ENCODE measurements at regions not wholly inside any gene's neighbourhood (a gene's known extent, or its start where the extent isn't known, plus 50 kb on each side); places are given as distances from the start of the nearest gene placed in this dataset.
"Not testable (repeated sequence)": the region's sequence is repeated elsewhere in the genome, so short reads cannot be mapped to it uniquely, and the experiment has no call there.

DNA sequence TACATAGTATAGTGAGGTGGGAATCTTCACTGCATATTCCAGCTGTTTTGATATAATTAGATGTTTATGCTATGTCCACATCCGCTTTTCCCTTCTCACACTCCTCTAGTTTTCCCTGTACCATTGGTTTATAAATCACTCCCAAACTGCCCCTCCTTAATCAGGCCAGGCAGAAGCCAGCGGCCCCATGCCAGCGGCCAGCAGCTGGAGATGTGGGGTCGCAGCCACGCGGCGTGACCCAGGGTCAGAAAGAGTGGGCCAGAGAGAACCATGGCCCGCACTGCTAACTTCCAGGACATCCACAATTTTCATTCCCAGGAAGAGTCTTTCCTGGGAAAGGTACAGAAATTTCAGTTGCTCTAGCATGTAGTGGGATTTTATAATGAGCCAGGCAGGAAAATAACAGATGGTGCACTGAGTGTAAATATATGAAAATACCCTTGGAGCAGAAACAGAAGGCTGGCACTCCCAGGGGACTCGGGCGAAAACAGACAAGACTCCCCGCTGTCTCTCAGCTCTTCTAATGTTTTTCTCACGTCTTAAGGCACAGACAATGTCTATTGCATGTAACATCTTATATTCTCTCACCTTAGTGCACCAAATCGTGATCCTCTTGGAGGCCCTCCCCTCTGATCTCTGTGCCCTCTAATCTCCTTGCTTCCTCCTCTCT lies 145.9 kb upstream of the ZFP42 start:
- Mint-ChIP-seq H3K9me3 (peaks cover 6% of the 10 kb centered on the region), H3K36me3 (no peaks in the 10 kb centered on the region), H3K4me3 (no peak overlapping the region), H3K27me3 (no peaks in the 10 kb centered on the region), H3K4me1 (no peaks in the 10 kb centered on the region), H3K27ac (no peak overlapping the region)
- DNase-seq (ENCODE audit: low spot score in 2 of 2) (no peak), ATAC-seq (ENCODE audit: low read depth) (no peak)

DNA sequence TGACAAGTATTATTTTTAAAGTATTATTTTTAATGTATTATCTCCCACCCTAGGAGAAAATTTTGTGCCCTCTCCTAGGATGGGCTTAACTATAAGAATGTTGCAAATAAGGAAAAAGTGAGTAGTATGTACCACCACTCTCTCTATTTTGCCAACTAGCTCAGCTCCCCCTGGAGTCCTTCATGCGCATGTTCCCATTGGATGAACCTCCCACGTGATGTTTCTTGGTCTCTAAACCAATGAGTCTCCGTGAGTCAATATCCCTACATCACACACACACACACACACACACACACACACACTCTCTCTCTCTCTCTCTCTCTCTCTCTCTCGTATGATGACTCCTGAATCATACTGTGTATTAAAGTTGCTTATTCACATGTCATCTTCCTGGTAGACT lies 129.7 kb upstream of the ZFP42 start:
- Mint-ChIP-seq H3K9me3 (peaks cover 3% of the 10 kb centered on the region), H3K36me3 (no peaks in the 10 kb centered on the region), H3K4me1 (no peaks in the 10 kb centered on the region), H3K4me3 (no peak overlapping the region), H3K27me3 (no peaks in the 10 kb centered on the region), H3K27ac (no peak overlapping the region)
- DNase-seq (ENCODE audit: low spot score in 2 of 2) (no peak), ATAC-seq (ENCODE audit: low read depth) (no peak)

DNA sequence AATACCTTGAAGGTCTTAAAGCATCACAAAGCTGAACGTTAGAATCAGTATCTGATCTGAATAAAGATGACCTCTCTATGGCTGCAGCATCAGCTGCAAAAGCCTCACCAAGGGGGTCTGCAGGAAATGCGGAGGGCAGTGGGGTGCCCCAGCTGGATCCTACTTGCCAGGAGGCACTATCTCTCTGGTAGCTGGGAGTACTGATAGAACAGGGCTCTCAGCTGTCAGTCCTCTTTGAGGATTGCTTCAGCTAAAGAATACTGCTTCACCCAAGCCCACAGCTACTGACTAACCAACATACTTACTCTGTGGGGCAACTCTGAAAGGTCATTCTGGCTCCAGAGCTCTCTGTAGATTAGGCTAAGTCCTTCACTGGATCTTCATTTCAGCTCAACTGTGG lies 112.5 kb upstream of the ZFP42 start:
- Mint-ChIP-seq H3K27ac (no peak overlapping the region), H3K36me3 (no peaks in the 10 kb centered on the region), H3K9me3 (peaks cover 4% of the 10 kb centered on the region), H3K27me3 (no peaks in the 10 kb centered on the region), H3K4me1 (no peaks in the 10 kb centered on the region), H3K4me3 (no peak overlapping the region)
- ATAC-seq (ENCODE audit: low read depth) (no peak), DNase-seq (ENCODE audit: low spot score in 2 of 2) (no peak)

DNA sequence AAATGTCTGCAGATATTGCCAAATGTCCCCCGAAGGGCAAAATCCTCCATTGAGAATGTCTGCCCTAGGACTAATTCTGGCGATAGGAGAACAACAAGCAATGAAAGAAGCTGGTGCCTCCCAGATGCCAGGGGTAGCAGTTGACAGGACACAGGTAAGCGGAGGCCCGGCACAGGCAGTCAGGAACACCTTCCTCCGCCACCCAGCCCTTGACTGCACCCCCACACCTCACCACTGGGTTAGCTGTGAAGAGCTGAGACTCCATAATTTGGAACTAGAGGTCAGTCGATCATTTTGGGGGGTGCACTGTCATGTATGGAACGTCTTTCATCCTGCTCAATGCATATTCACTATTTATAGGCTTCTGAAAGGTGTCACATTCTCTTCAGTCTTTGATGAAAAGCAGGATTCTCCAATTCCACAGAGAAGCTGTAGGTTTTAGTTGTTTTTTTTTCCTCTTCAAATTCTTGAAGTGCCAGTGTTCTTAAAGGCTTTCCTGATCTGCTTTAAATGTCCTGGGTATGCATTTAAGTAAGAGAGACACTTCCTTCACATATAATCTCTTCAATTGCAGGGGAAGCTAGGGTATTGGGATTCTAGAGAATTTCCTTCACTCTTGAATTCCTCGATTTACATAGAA lies 111.6 kb upstream of the ZFP42 start:
- no peak for DNase-seq (ENCODE audit: low spot score in 2 of 2)
- Mint-ChIP-seq H3K9me3 (peaks cover 2% of the 10 kb centered on the region), H3K36me3 (no peaks in the 10 kb centered on the region), H3K4me1 (no peaks in the 10 kb centered on the region), H3K27ac (no peak overlapping the region), H3K27me3 (no peaks in the 10 kb centered on the region), H3K4me3 (no peak overlapping the region)
- no peak for ATAC-seq (ENCODE audit: low read depth)

DNA sequence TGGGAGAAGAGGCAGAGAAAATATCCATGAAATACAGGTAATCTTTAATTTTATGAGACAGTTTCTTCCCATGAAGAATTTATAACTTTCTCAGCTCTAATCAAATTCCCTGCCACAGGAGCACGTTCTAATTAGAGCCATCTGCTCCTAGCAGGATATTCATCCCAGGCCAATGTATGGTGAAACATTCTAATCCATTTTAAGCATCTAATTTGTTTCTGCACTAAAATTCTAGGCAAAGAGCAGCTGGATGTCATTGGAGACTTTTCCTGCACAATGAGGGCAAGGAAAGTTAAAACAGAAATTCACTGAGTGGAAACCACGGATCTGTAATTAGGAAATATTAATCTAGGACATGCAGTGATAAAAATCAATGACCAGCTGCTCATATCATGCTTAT lies 107.7 kb upstream of the ZFP42 start:
- Mint-ChIP-seq H3K4me1 (no peaks in the 10 kb centered on the region), H3K9me3 (peaks cover 6% of the 10 kb centered on the region)
- no peak for ATAC-seq (ENCODE audit: low read depth)

DNA sequence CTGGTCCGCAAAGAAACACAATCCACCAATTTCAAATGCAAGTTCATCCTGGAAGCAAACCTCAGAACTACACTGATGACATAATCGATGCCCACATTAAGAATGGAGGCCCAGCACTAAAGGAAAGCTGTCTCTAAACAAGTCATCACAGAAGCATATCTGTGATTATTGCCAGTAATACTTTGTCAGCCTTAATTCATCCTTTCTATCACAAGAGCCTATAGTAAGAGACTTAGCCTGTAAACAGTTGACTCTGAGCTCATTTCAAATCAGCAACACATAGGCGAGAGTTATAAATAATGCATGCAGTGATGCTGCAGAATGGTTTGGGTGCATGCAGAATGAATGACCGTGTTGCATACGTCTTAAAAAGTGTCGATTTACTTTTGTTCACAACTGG lies 105.9 kb upstream of the ZFP42 start:
- Mint-ChIP-seq H3K4me3 (no peak overlapping the region), H3K27ac (no peak overlapping the region), H3K27me3 (no peaks in the 10 kb centered on the region), H3K9me3 (peaks cover 7% of the 10 kb centered on the region), H3K36me3 (no peaks in the 10 kb centered on the region), H3K4me1 (no peaks in the 10 kb centered on the region)
- ATAC-seq (ENCODE audit: low read depth), result no peak
- no peak for DNase-seq (ENCODE audit: low spot score in 2 of 2)

More for the DNA sequence above, 107.7 kb upstream of the ZFP42 start:
- Mint-ChIP-seq H3K4me3 (no peak overlapping the region), H3K27ac (no peak overlapping the region), H3K27me3 (no peaks in the 10 kb centered on the region), H3K36me3 (no peaks in the 10 kb centered on the region)
- no peak for DNase-seq (ENCODE audit: low spot score in 2 of 2)

DNA sequence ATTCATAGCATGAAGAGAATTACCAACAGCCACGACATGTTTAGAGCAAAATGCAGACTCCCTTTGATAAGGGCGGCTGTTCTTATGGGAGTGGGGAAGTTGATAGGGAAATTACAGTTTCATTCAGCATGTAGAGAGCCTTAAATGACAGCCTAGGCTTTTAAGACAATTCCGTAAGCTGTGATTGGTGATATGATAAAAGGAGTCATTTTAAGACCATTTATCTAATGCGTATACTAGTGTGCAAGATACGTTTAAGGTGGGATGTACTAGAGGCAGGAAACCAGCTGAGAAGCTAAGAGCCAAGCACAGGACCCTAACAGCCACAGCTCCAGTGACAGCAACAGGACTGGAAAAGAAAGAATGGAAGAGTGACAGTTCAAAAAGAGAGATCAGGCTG lies 102.2 kb upstream of the ZFP42 start:
- Mint-ChIP-seq H3K4me1 (no peaks in the 10 kb centered on the region), H3K9me3 (peaks cover 7% of the 10 kb centered on the region), H3K27me3 (peaks cover 1% of the 10 kb centered on the region), H3K27ac (no peak overlapping the region), H3K4me3 (no peak overlapping the region), H3K36me3 (no peaks in the 10 kb centered on the region)
- DNase-seq (ENCODE audit: low spot score in 2 of 2) (no peak), ATAC-seq (ENCODE audit: low read depth) (no peak)

DNA sequence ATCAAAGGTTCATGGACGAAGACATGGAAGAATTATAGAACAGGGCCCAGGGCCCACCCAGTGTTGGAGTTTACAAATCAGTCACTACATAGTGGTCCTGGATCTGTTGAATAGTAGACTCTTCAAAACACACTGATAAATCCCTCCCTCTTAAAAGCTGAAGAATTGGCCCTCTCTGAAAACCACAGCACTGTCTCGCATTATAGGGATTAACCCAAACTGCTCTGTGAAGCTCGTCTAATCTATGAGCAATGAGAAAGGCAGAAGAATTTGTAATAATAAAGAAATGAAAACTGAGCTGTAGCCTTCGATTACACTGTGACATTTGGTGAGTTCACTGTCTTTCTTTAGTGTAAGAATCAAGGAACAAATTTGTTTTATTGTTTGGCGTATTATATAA lies 92.5 kb upstream of the ZFP42 start:
- DNase-seq (ENCODE audit: low spot score in 2 of 2) (no peak), ATAC-seq (ENCODE audit: low read depth) (no peak)
- Mint-ChIP-seq H3K9me3 (peaks cover 14% of the 10 kb centered on the region), H3K4me3 (no peak overlapping the region), H3K36me3 (no peaks in the 10 kb centered on the region), H3K27me3 (peaks cover 1% of the 10 kb centered on the region), H3K4me1 (no peaks in the 10 kb centered on the region), H3K27ac (no peak overlapping the region)

DNA sequence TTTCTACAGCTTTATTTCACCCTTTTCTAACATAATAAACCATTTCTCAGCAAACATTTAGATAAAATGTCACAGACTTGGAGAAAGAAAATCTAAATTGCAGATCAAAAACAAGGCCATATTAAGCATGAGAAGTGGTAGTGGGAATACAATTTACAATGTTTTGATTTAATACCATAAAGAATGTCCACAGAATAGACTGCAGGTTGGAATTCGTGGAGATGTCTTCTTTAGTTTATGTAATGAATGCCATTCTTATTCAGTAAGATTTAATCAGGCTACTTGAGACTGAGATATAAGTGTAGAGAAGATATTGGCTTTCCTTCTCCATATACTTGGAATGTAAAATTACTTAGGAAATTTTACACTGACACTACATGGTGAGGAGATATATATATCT lies 91.9 kb upstream of the ZFP42 start:
- Mint-ChIP-seq H3K4me1 (no peaks in the 10 kb centered on the region), H3K27me3 (no peaks in the 10 kb centered on the region), H3K27ac (no peak overlapping the region), H3K4me3 (no peak overlapping the region), H3K9me3 (peaks cover 13% of the 10 kb centered on the region), H3K36me3 (no peaks in the 10 kb centered on the region)
- no peak for DNase-seq (ENCODE audit: low spot score in 2 of 2)
- no peak for ATAC-seq (ENCODE audit: low read depth)

DNA sequence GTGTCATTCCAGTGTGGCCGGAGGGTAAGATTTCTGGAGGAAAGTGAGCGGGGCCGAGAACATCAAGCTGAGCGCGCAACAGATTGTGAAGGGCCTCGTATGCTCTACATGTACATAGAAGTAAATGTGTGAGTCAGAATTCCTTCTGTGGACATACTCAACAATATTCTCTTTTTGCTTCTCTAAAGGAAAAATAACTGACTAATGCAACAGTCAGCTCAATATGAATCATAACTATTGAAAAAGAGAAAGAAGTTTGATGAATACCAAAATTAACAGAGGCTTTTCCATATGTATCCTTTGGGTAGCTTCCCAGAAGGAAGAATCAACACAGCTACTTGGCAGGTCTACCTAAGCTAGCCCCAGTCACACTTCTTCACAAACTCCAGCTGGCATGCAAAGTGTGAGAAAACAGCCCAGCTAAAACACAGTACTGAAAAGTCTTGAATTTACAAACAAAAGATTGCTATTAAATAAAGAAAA lies 87.5 kb upstream of the ZFP42 start:
- Mint-ChIP-seq H3K4me3 (no peak overlapping the region), H3K9me3 (peaks cover 1% of the 10 kb centered on the region), H3K27me3 (no peaks in the 10 kb centered on the region), H3K4me1 (no peaks in the 10 kb centered on the region), H3K27ac (no peak overlapping the region), H3K36me3 (no peaks in the 10 kb centered on the region)
- ATAC-seq (ENCODE audit: low read depth) (no peak), DNase-seq (ENCODE audit: low spot score in 2 of 2) (no peak)

DNA sequence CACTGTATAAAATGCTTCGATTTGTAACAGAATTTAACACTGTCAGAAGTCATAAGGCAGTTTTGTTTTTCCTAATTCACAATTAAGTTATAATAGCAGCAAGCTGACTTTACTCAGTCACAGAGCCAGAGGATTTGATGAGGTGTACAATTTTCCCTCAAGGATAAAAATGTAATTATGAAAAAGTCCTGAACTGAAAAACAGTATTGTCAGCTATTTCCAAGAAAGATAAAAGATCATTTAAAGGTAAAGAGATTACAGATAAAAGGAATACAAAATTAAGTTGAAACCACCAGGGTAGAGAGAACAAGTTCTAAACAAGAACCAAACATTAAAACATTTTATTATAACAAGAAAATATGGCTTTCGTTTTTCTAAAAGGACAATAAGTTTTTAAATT lies 86.8 kb upstream of the ZFP42 start:
- H3K36me3 Mint-ChIP-seq, result no peaks in the 10 kb centered on the region
- H3K9me3 Mint-ChIP-seq, result peaks cover 3% of the 10 kb centered on the region

DNA sequence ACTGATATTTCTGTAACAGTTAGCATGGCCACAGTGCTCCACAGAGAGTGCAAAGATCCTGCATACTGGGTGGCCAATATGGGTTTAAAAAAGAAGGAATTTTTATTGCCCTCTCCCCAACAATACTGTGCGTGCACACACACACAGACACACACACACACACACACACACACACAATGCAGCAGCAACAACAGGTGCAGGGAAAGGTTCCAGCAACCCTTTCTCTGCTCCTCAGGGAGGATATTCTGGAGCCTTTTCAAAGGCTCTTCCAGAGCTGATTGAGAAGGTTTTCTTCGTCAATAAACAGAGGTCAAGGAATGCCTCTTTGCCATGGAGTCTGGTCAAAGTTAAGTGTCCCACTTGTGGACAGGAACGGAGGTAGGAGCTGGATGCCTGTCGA lies 84.8 kb upstream of the ZFP42 start:
- Mint-ChIP-seq H3K36me3 (no peaks in the 10 kb centered on the region), H3K4me3 (no peak overlapping the region), H3K4me1 (no peaks in the 10 kb centered on the region), H3K9me3 (peaks cover 5% of the 10 kb centered on the region), H3K27ac (no peak overlapping the region), H3K27me3 (no peaks in the 10 kb centered on the region)
- no peak for DNase-seq (ENCODE audit: low spot score in 2 of 2)
- ATAC-seq (ENCODE audit: low read depth), result no peak

More for the DNA sequence above, 86.8 kb upstream of the ZFP42 start:
- Mint-ChIP-seq H3K27ac (no peak overlapping the region), H3K27me3 (no peaks in the 10 kb centered on the region), H3K4me3 (no peak overlapping the region), H3K4me1 (no peaks in the 10 kb centered on the region)
- no peak for DNase-seq (ENCODE audit: low spot score in 2 of 2)
- no peak for ATAC-seq (ENCODE audit: low read depth)

DNA sequence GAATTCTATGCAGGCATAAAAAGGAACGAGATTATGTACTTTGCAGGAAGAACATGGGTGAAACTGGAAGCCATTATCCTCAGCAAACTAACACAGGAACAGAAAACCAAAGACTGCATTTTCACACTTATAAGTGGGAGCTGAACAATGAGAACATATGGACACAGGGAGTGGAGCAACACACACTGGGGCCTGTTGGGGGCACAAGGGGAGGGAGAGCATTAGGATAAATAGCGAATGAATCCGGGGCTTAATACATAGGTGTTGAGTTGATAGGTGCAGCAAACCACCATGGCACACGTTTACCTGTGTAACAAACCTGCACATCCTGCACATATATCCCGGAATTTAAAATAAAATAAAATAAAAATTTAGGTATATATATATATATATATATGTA lies 80.2 kb upstream of the ZFP42 start:
- H3K36me3 Mint-ChIP-seq; ATAC-seq (ENCODE audit: low read depth); H3K4me1 Mint-ChIP-seq; H3K9me3 Mint-ChIP-seq; H3K27me3 Mint-ChIP-seq; H3K4me3 Mint-ChIP-seq; H3K27ac Mint-ChIP-seq; DNase-seq (ENCODE audit: low spot score in 2 of 2): not testable (repeated sequence)

DNA sequence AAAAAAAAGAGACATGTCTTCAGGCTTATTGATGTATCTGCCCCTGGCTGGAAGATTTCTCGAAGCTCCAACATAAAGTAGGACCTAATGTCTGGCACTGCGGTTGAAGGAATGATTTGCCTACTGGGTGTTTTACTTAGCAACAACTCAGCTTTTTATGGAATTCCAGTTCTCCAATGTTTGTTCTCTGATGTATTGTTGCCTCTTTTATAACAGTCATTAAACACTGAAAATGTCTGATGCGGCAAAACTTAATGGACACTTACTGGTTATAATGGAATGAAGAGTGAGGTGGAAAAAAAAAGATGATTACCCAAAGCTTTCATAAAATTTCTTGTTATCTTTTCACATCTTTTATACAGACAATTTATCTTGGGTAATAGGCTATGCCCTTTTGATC lies 75.6 kb upstream of the ZFP42 start:
- Mint-ChIP-seq H3K27ac (no peak overlapping the region), H3K36me3 (no peaks in the 10 kb centered on the region), H3K9me3 (peaks cover 6% of the 10 kb centered on the region), H3K4me1 (no peaks in the 10 kb centered on the region), H3K4me3 (no peak overlapping the region), H3K27me3 (no peaks in the 10 kb centered on the region)
- ATAC-seq (ENCODE audit: low read depth), result no peak
- DNase-seq (ENCODE audit: low spot score in 2 of 2), result no peak

All from memory B cell (primary cell).